ENCODE measurements at regions not wholly inside any gene's neighbourhood (a gene's known extent, or its start where the extent isn't known, plus 50 kb on each side); places are given as distances from the start of the nearest gene placed in this dataset.

DNA sequence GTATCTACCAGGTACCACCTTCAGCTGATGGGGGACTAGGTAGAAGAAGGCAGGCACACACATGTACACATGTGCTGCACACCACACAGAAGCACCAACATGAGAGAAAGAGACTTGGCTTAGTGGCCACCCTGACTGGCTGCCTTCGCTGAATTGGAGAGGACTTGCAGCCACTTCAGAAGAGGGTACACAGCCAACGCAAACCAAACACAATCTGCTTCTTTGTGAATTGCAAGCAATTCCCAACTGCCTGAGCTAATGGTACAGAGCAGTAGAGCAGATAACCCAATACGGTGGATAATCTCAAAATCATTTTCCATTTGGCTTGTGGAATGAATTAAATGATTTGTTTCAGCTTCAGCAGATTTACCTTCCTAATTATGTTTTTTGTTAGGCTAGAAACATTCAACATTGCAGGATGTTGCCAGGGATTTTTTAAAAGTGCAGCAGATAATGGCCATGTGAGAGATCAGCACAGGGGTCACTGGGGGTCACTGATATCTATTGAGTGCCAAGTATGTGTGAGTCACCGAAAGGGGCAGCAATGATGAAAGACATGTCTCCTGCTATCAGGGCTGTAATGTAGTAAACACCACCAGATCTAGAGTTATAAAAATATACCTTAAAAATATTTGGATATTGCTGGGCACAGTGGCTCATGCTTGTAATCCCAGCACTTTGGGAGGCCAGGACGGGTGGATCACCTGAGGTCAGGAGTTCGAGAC is 652.6 kb downstream of the BCL11A start:
- no peak for DNase-seq (ENCODE audit: extremely low spot score)
- WGBS = 73% methylated on average over 6 of the region's 6 CpGs
- no peaks in the 10 kb centered on the region for H3K4me1 ChIP-seq (ENCODE audit: insufficient read depth)
- H3K36me3 ChIP-seq (ENCODE audit: insufficient read depth) = no peaks in the 10 kb centered on the region
- H3K27ac ChIP-seq (ENCODE audit: low read depth) = no peak overlapping the region
- no peak overlapping the region for H3K4me3 ChIP-seq (ENCODE audit: low read depth, low read length)

- Histone ChIP-seq H3K36me3 (ENCODE audit: insufficient read depth) (no peaks in the 10 kb centered on the region), H3K4me3 (ENCODE audit: low read depth, low read length) (no peak overlapping the region), H3K4me1 (ENCODE audit: insufficient read depth) (no peaks in the 10 kb centered on the region), H3K27ac (ENCODE audit: low read depth) (no peak overlapping the region)
- 85% methylated on average over 3 of the region's 3 CpGs for WGBS
- DNase-seq (ENCODE audit: extremely low spot score) = no peak
These were observed 653.8 kb downstream of the BCL11A start for GRCh38 chr2:59899692-59900091.

GRCh38 chr2:59896499-59897245 is 656.8 kb downstream of the BCL11A start:
- WGBS = 91% methylated on average over 3 of the region's 3 CpGs
- H3K4me1 ChIP-seq (ENCODE audit: insufficient read depth) = no peaks in the 10 kb centered on the region
- no peak for DNase-seq (ENCODE audit: extremely low spot score)
- H3K27ac ChIP-seq (ENCODE audit: low read depth) = no peak overlapping the region
- H3K36me3 ChIP-seq (ENCODE audit: insufficient read depth) = no peaks in the 10 kb centered on the region
- H3K4me3 ChIP-seq (ENCODE audit: low read depth, low read length) = no peak overlapping the region

DNA sequence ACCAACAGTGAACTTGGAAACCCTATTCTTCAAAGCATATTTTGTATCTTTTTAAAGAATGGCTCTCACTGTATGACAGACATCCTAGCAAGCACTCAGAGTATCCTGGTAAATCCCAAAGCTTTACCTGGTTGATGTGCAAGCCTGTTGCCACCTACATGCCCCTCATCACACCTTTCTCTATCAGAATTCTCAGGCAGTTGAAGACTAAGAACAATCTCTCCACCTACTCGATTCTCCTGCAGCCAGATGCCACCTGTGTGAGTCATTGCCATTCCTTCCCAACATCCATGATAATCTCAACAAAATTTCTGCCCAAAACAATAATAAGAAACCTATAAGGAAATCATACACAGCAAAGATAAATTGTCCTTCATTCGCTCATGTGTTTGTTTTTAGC is 659.8 kb downstream of the BCL11A start:
- 78% methylated on average over 2 of the region's 2 CpGs for WGBS
- no peak overlapping the region for H3K27ac ChIP-seq (ENCODE audit: low read depth)
- H3K4me1 ChIP-seq (ENCODE audit: insufficient read depth) = no peaks in the 10 kb centered on the region
- DNase-seq (ENCODE audit: extremely low spot score) = no peak
- H3K36me3 ChIP-seq (ENCODE audit: insufficient read depth) = no peaks in the 10 kb centered on the region
- no peak overlapping the region for H3K4me3 ChIP-seq (ENCODE audit: low read depth, low read length)

- WGBS = 67% methylated on average over 5 of the region's 5 CpGs
- Histone ChIP-seq H3K4me3 (ENCODE audit: low read depth, low read length) (no peak overlapping the region), H3K36me3 (ENCODE audit: insufficient read depth) (no peaks in the 10 kb centered on the region), H3K4me1 (ENCODE audit: insufficient read depth) (no peaks in the 10 kb centered on the region), H3K27ac (ENCODE audit: low read depth) (no peak overlapping the region)
- no peak for DNase-seq (ENCODE audit: extremely low spot score)
These were observed 661.1 kb downstream of the BCL11A start for GRCh38 chr2:59892398-59892797.

DNA sequence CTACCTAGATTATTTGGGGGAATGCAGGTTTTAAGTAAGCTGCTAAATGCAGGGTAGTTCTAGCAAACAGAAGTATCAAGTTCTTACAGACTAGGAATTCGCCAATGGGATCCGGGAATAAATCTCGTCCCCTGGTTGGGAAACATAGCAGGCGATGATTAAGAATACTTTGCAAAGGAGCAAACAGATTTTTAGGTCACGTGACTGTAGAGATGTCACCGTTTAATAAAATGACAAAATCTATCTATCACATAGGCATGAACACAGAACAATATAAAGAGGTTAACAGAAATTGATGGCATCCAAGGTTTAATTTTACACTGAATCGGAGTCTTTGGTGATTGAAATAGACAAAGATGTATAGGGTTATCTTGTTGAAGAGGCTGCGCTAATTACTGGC is 664.1 kb downstream of the BCL11A start:
- Histone ChIP-seq H3K4me1 (ENCODE audit: insufficient read depth) (no peaks in the 10 kb centered on the region), H3K36me3 (ENCODE audit: insufficient read depth) (no peaks in the 10 kb centered on the region), H3K4me3 (ENCODE audit: low read depth, low read length) (no peak overlapping the region), H3K27ac (ENCODE audit: low read depth) (no peak overlapping the region)
- no peak for DNase-seq (ENCODE audit: extremely low spot score)
- 97% methylated on average over 8 of the region's 8 CpGs for WGBS

DNA sequence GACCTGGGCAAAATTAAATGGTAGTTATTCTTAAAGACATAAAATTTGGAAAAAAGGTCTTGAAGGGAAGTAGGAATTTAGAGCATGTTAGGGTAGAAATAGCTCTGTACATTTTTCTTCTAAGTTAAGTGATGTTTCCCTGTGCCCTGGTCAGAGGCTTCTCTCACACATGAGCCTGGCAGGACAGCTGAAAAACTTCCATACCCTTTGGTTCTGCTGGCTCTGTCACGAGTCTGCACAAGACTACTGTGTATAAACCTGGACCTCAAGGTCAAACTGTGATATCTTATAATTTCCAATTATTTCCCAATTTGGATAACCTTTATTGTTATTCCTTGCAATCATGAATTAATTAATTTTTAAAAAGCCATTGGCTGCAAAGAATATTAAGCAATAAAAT is 664.7 kb downstream of the BCL11A start:
- H3K4me1 ChIP-seq (ENCODE audit: insufficient read depth) = no peaks in the 10 kb centered on the region
- no peak for DNase-seq (ENCODE audit: extremely low spot score)
- H3K36me3 ChIP-seq (ENCODE audit: insufficient read depth) = no peaks in the 10 kb centered on the region
- no peak overlapping the region for H3K4me3 ChIP-seq (ENCODE audit: low read depth, low read length)
- WGBS = 60% methylated on average over 1 of the region's 1 CpG
- H3K27ac ChIP-seq (ENCODE audit: low read depth) = no peak overlapping the region

GRCh38 chr2:59888015-59888414 is 665.4 kb downstream of the BCL11A start:
- no peak overlapping the region for H3K27ac ChIP-seq (ENCODE audit: low read depth)
- H3K4me1 ChIP-seq (ENCODE audit: insufficient read depth) = no peaks in the 10 kb centered on the region
- no peak overlapping the region for H3K4me3 ChIP-seq (ENCODE audit: low read depth, low read length)
- no peak for DNase-seq (ENCODE audit: extremely low spot score)
- 39% methylated on average over 3 of the region's 3 CpGs for WGBS
- no peaks in the 10 kb centered on the region for H3K36me3 ChIP-seq (ENCODE audit: insufficient read depth)

GRCh38 chr2:59887366-59887765 is 666.1 kb downstream of the BCL11A start:
- Histone ChIP-seq H3K4me3 (ENCODE audit: low read depth, low read length) (no peak overlapping the region), H3K27ac (ENCODE audit: low read depth) (no peak overlapping the region), H3K4me1 (ENCODE audit: insufficient read depth) (no peaks in the 10 kb centered on the region), H3K36me3 (ENCODE audit: insufficient read depth) (no peaks in the 10 kb centered on the region)
- 58% methylated on average over 3 of the region's 3 CpGs for WGBS
- no peak for DNase-seq (ENCODE audit: extremely low spot score)

DNA sequence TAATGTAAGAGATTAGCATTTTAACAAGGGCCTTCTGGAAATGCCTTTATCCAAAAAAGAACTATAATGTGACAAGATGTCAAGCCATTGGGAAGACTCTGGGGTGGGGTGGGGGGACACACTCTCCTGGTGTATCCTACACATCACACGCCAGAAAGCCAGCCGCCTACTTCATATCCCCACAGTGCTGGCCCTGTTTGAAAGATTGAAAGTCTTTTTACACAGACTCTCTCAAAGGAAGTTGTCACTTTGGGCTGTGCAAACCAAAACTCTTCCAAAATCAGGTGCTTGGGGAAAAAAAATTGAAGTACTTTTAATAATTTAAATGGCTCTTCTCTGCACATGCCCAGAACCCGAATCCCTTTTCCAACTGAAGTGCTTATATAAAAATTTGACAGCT is 666.7 kb downstream of the BCL11A start:
- H3K4me3 ChIP-seq (ENCODE audit: low read depth, low read length) = no peak overlapping the region
- 93% methylated on average over 3 of the region's 3 CpGs for WGBS
- H3K27ac ChIP-seq (ENCODE audit: low read depth) = no peak overlapping the region

DNA sequence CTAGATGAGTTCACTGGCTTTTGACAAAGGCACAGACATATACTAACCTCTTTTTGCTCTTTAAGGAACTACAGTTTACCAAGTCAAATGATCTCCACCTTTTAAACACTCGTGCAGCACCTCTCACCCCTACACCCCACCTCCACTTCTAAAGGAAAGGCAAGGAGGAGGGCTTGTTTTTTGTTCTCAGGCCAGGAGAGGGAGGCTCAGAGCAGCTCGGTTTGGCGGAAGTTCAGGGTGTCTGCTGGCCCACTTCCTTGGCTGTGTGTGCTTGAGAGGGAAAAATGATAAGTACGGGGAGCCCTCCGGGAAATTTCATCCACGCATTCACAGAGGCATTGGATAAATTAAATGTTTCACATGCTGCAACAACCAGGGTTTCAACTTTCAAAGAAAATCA is 667.9 kb downstream of the BCL11A start:
- Histone ChIP-seq H3K27ac (ENCODE audit: low read depth) (no peak overlapping the region), H3K4me1 (ENCODE audit: insufficient read depth) (no peaks in the 10 kb centered on the region), H3K4me3 (ENCODE audit: low read depth, low read length) (no peak overlapping the region), H3K36me3 (ENCODE audit: insufficient read depth) (no peaks in the 10 kb centered on the region)
- no peak for DNase-seq (ENCODE audit: extremely low spot score)
- 29% methylated on average over 6 of the region's 6 CpGs for WGBS

More for the DNA sequence above, 666.7 kb downstream of the BCL11A start:
- no peaks in the 10 kb centered on the region for H3K36me3 ChIP-seq (ENCODE audit: insufficient read depth)
- DNase-seq (ENCODE audit: extremely low spot score) = no peak
- H3K4me1 ChIP-seq (ENCODE audit: insufficient read depth) = no peaks in the 10 kb centered on the region

DNA sequence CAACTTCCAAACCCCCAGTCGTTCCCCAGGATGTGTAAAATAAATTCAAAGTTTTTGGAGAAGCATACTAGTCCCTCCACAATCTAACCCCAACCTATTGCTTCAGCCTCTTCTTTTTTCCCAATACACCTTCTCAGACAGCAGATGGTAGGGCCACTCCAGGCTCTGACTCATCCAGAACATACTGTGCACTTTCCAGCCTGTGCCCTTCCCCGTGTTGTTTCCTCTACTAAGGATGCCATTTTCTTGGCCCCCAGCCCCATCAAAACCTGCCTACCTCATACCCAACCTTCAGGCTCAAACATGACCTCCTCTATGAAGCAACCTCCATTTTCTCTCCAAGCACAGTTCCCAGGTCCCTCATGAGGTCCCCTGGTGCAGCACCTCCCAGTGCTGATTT is 669.3 kb downstream of the BCL11A start:
- Histone ChIP-seq H3K36me3 (ENCODE audit: insufficient read depth) (no peaks in the 10 kb centered on the region), H3K4me1 (ENCODE audit: insufficient read depth) (no peaks in the 10 kb centered on the region), H3K4me3 (ENCODE audit: low read depth, low read length) (no peak overlapping the region), H3K27ac (ENCODE audit: low read depth) (no peak overlapping the region)
- 80% methylated on average over 2 of the region's 2 CpGs for WGBS
- DNase-seq (ENCODE audit: extremely low spot score) = no peak

DNA sequence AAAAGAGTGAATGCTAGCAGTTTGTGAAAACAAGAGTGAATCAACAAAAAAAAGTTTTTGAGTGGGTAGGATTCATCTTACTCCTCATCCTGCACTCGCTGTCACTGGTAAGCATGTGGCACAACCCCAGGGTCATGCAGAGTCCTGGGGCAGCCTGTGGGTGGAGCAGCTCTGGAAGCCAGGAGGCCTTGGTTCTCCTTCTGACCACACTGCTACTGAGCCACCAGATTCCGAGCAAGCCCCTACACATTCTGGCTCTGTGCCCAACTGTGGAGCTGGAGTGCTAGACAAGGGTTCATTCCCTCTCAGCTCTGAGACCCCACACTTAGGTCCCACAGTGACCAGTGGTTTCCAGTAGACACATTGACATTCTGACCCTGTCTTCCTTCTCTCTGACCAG is 670.6 kb downstream of the BCL11A start:
- no peaks in the 10 kb centered on the region for H3K4me1 ChIP-seq (ENCODE audit: insufficient read depth)
- H3K36me3 ChIP-seq (ENCODE audit: insufficient read depth) = no peaks in the 10 kb centered on the region
- no peak overlapping the region for H3K27ac ChIP-seq (ENCODE audit: low read depth)
- DNase-seq (ENCODE audit: extremely low spot score) = no peak
- WGBS = 86% methylated on average over 2 of the region's 2 CpGs
- no peak overlapping the region for H3K4me3 ChIP-seq (ENCODE audit: low read depth, low read length)

GRCh38 chr2:59882279-59882678 is 671.2 kb downstream of the BCL11A start:
- Histone ChIP-seq H3K27ac (ENCODE audit: low read depth) (no peak overlapping the region), H3K36me3 (ENCODE audit: insufficient read depth) (no peaks in the 10 kb centered on the region), H3K4me1 (ENCODE audit: insufficient read depth) (no peaks in the 10 kb centered on the region), H3K4me3 (ENCODE audit: low read depth, low read length) (no peak overlapping the region)
- no peak for DNase-seq (ENCODE audit: extremely low spot score)
- whole genome bisulfite sequencing = 90% methylated on average over 3 of the region's 3 CpGs
